SK-N-SH treated with all-trans-retinoic acid at 6 μM for 48 hours (cell line): ENCODE measurements at regions not wholly inside any gene's neighbourhood (a gene's known extent, or its start where the extent isn't known, plus 50 kb on each side); places are given as distances from the start of the nearest gene placed in this dataset.

Experiments used
- ATAC-seq: fragments of 200-7000 bp; cut with Tn5 transposase; 3 replicates; pipeline ENCODE4 v1.9.1; 2020; ENCODE audit warnings: mild to moderate bottlenecking, moderate library complexity
- ARNTL ChIP-seq: fragments of 450-650 bp; formaldehyde crosslinking; IDR thresholded peaks from 2 replicates; pipeline ENCODE4 v1.5.0; 2020; ENCODE audit warnings: low read depth, mild to moderate bottlenecking, moderate library complexity, borderline replicate concordance
- CREB5 ChIP-seq: fragments of 250-450 bp; sonication (Bioruptor Pico); IDR thresholded peaks from 2 replicates; pipeline ENCODE4 v1.5.1; 2020; ENCODE audit warnings: low read depth, mild to moderate bottlenecking, moderate library complexity
- CSDC2 ChIP-seq: fragments of 250-450 bp; sonication (Bioruptor Pico); IDR thresholded peaks from 2 replicates; pipeline ENCODE4 v1.5.0; 2020; ENCODE audit warnings: mild to moderate bottlenecking, moderate library complexity
- CSRNP3 ChIP-seq: fragments of 250-450 bp; sonication (Bioruptor Pico); IDR thresholded peaks from 2 replicates; pipeline ENCODE4 v1.5.1; 2021; ENCODE audit warnings: mild to moderate bottlenecking, moderate library complexity
- ESRRG ChIP-seq: fragments of 250-450 bp; sonication (Bioruptor Pico); IDR thresholded peaks from 2 replicates; pipeline ENCODE4 v1.6.1; 2021; ENCODE audit warnings: mild to moderate bottlenecking
- GLIS3 ChIP-seq: fragments of 250-450 bp; sonication (Bioruptor Pico); IDR thresholded peaks from 2 replicates; pipeline ENCODE4 v1.5.0; 2020; ENCODE audit warnings: mild to moderate bottlenecking, moderate library complexity
- ISL1 ChIP-seq: fragments of 250-450 bp; sonication (Bioruptor Pico); IDR thresholded peaks from 2 replicates; pipeline ENCODE4 v2.1.2; 2022; ENCODE audit warnings: mild to moderate bottlenecking, moderate library complexity
- OSR1 ChIP-seq: fragments of 250-450 bp; sonication (Bioruptor Pico); IDR thresholded peaks from 2 replicates; pipeline ENCODE4 v1.8.0; 2022; ENCODE audit warnings: moderate library complexity, mild to moderate bottlenecking, inconsistent platforms
- PATZ1 ChIP-seq: fragments of 250-450 bp; sonication (Bioruptor Pico); IDR thresholded peaks from 2 replicates; pipeline ENCODE4 v1.8.0; 2020; ENCODE audit warnings: mild to moderate bottlenecking, moderate library complexity, borderline replicate concordance
- POU6F1 ChIP-seq: fragments of 250-450 bp; sonication (Bioruptor Pico); IDR thresholded peaks from 2 replicates; pipeline ENCODE4 v1.8.0; 2021; ENCODE audit warnings: low read depth, mild to moderate bottlenecking, moderate library complexity, borderline replicate concordance
- PPARA ChIP-seq: fragments of 250-450 bp; sonication (Bioruptor Pico); IDR thresholded peaks from 2 replicates; pipeline ENCODE4 v1.5.0; 2020; ENCODE audit warnings: mild to moderate bottlenecking, borderline replicate concordance
- RARB ChIP-seq: fragments of 250-450 bp; sonication (Bioruptor Pico); IDR thresholded peaks from 2 replicates; pipeline ENCODE4 v1.8.0; 2021; ENCODE audit warnings: mild to moderate bottlenecking, moderate library complexity
- SNAI2 ChIP-seq: fragments of 250-450 bp; sonication (Bioruptor Pico); IDR thresholded peaks from 2 replicates; pipeline ENCODE4 v1.5.0; 2020; ENCODE audit warnings: mild to moderate bottlenecking, moderate library complexity
- TCF4 ChIP-seq: fragments of 250-450 bp; sonication (Bioruptor Pico); IDR thresholded peaks from 2 replicates; pipeline ENCODE4 v1.8.0; 2021; ENCODE audit warnings: mild to moderate bottlenecking, moderate library complexity, borderline replicate concordance
- TOX ChIP-seq: fragments of 250-450 bp; sonication (Bioruptor Pico); IDR thresholded peaks from 2 replicates; pipeline ENCODE4 v1.8.0; 2021; ENCODE audit warnings: mild to moderate bottlenecking, moderate library complexity, borderline replicate concordance
- TSHZ2 ChIP-seq: fragments of 250-450 bp; sonication (Bioruptor Pico); IDR thresholded peaks from 2 replicates; pipeline ENCODE4 v1.5.0; 2020; ENCODE audit warnings: mild to moderate bottlenecking, moderate library complexity
- ZC3H10 ChIP-seq: fragments of 250-450 bp; sonication (Bioruptor Pico); IDR thresholded peaks from 2 replicates; pipeline ENCODE4 v1.5.1; 2021; ENCODE audit warnings: mild to moderate bottlenecking, moderate library complexity
- ZFP3 ChIP-seq: fragments of 250-450 bp; sonication (Bioruptor Pico); IDR thresholded peaks from 2 replicates; pipeline ENCODE4 v1.5.0; 2020; ENCODE audit warnings: mild to moderate bottlenecking, moderate library complexity
- ZFP30 ChIP-seq: fragments of 450-650 bp; formaldehyde crosslinking; IDR thresholded peaks from 2 replicates; pipeline ENCODE4 v1.5.0; 2022; ENCODE audit warnings: mild to moderate bottlenecking, moderate library complexity
- ZNF565 ChIP-seq: fragments of 450-650 bp; formaldehyde crosslinking; conservative IDR thresholded peaks from 2 replicates; pipeline ENCODE4 v1.5.0; 2020; ENCODE audit warnings: low read depth, mild to moderate bottlenecking, moderate library complexity
- ZNF8 ChIP-seq: fragments of 450-650 bp; formaldehyde crosslinking; IDR thresholded peaks from 2 replicates; pipeline ENCODE4 v1.5.0; 2020; ENCODE audit warnings: mild to moderate bottlenecking, moderate library complexity

- no peak; the same call in 2 of the 3 replicates for ATAC-seq
- TF ChIP-seq PATZ1 (CRISPR knock-in tag) (no peak), SNAI2 (CRISPR knock-in tag) (no peak), GLIS3 (CRISPR knock-in tag) (no peak), ZNF8 (CRISPR knock-in tag) (no peak), ISL1 (no peak), RARB (CRISPR knock-in tag) (no peak), ARNTL (CRISPR knock-in tag) (no peak), CSDC2 (CRISPR knock-in tag) (no peak), PPARA (no peak), CREB5 (CRISPR knock-in tag) (no peak), ZFP3 (CRISPR knock-in tag) (no peak), ESRRG (CRISPR knock-in tag) (no peak), OSR1 (no peak)
These were observed 138.8 kb upstream of the SHH start for GRCh38 chr7:155950898-155951553.

GRCh38 chr7:155948845-155949244, 136.6 kb upstream of the SHH start:
- TF ChIP-seq ZC3H10 (CRISPR knock-in tag) (no peak), TOX (CRISPR knock-in tag) (no peak), TCF4 (CRISPR knock-in tag) (no peak), TSHZ2 (CRISPR knock-in tag) (no peak), CREB5 (CRISPR knock-in tag) (no peak), GLIS3 (CRISPR knock-in tag) (no peak), ESRRG (CRISPR knock-in tag) (no peak), ARNTL (CRISPR knock-in tag) (no peak), ZNF8 (CRISPR knock-in tag) (no peak), CSDC2 (CRISPR knock-in tag) (no peak), ZFP30 (CRISPR knock-in tag) (no peak), CSRNP3 (CRISPR knock-in tag) (no peak), ZNF565 (CRISPR knock-in tag) (no peak), RARB (CRISPR knock-in tag) (no peak), PPARA (no peak), OSR1 (no peak)
- TF ChIP-seq, all 23 proteins: peak for 0
- ATAC-seq, result no peak

GRCh38 chr7:155948423-155948822, 136.2 kb upstream of the SHH start:
- no peak for ATAC-seq
- TF ChIP-seq ESRRG (CRISPR knock-in tag), result no peak
- no peak for TF ChIP-seq ISL1
- TF ChIP-seq ZFP3 (CRISPR knock-in tag), result no peak
- no peak for TF ChIP-seq GLIS3 (CRISPR knock-in tag)
- no peak for TF ChIP-seq ZFP30 (CRISPR knock-in tag)
- TF ChIP-seq SNAI2 (CRISPR knock-in tag), result no peak
- TF ChIP-seq PATZ1 (CRISPR knock-in tag), result no peak
- no peak for TF ChIP-seq ZC3H10 (CRISPR knock-in tag)
- no peak for TF ChIP-seq ZNF565 (CRISPR knock-in tag)
- no peak for TF ChIP-seq POU6F1
- TF ChIP-seq ARNTL (CRISPR knock-in tag), result no peak
- TF ChIP-seq PPARA, result no peak
- TF ChIP-seq TOX (CRISPR knock-in tag), result no peak
- TF ChIP-seq CSRNP3 (CRISPR knock-in tag), result no peak
